AG09319 (cell line): ENCODE measurements at regions not wholly inside any gene's neighbourhood (a gene's known extent, or its start where the extent isn't known, plus 50 kb on each side); places are given as distances from the start of the nearest gene placed in this dataset.

Experiments used
- DNase-seq: peaks from one replicate; pipeline ENCODE4 v3.0.0-alpha.2; 2010; ENCODE audit warnings: low read depth; ENCODE audit errors: extremely low read depth
- TF ChIP-seq, protein P1 (sequence below): IDR thresholded peaks from 2 replicates; pipeline ENCODE4 v1.5.1; 2011; ENCODE audit warnings: low read depth, mild to moderate bottlenecking, inconsistent platforms, low read length, moderate library complexity

DNA sequence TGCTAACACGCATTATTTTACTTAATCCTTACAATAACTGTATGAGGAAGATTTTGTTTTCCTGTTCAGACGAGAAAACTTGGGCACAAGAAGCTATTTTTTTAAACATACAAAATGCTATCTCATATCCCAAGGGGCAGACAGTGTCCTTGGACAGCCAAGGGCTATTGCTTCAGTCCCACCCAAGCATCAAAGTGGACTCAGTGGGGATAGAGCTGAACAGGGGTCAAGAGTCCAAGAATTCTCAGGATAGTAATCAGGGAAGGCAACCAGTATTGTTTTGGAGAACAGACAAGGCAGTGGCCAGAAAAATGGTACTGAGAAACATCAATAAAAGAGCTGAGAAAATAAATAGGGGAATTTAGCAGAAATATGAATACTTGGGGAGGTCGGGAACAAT lies 465.7 kb downstream of the PLPP3 start:
- TF ChIP-seq, protein P1, sequence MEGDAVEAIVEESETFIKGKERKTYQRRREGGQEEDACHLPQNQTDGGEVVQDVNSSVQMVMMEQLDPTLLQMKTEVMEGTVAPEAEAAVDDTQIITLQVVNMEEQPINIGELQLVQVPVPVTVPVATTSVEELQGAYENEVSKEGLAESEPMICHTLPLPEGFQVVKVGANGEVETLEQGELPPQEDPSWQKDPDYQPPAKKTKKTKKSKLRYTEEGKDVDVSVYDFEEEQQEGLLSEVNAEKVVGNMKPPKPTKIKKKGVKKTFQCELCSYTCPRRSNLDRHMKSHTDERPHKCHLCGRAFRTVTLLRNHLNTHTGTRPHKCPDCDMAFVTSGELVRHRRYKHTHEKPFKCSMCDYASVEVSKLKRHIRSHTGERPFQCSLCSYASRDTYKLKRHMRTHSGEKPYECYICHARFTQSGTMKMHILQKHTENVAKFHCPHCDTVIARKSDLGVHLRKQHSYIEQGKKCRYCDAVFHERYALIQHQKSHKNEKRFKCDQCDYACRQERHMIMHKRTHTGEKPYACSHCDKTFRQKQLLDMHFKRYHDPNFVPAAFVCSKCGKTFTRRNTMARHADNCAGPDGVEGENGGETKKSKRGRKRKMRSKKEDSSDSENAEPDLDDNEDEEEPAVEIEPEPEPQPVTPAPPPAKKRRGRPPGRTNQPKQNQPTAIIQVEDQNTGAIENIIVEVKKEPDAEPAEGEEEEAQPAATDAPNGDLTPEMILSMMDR: no peak
- no peak for DNase-seq

DNA sequence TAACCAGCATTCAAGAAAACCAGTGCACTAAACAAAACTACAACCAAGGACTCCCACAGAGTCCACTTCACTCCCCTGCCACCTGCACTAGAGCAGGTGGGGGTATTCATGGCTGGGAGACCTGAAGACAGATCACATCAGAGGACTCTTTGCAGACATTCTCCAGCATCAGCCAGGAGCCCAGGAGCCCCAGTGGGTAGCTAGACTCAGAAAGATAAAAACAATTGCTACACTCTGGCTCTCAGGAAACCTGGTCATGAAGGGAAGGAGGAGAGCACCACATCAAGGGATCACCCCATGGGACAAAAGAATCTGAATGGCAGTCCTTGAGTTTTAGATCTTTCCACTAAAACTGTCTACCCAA lies 472.1 kb downstream of the PLPP3 start:
- TF ChIP-seq, protein P1: no peak
- no peak for DNase-seq

DNA sequence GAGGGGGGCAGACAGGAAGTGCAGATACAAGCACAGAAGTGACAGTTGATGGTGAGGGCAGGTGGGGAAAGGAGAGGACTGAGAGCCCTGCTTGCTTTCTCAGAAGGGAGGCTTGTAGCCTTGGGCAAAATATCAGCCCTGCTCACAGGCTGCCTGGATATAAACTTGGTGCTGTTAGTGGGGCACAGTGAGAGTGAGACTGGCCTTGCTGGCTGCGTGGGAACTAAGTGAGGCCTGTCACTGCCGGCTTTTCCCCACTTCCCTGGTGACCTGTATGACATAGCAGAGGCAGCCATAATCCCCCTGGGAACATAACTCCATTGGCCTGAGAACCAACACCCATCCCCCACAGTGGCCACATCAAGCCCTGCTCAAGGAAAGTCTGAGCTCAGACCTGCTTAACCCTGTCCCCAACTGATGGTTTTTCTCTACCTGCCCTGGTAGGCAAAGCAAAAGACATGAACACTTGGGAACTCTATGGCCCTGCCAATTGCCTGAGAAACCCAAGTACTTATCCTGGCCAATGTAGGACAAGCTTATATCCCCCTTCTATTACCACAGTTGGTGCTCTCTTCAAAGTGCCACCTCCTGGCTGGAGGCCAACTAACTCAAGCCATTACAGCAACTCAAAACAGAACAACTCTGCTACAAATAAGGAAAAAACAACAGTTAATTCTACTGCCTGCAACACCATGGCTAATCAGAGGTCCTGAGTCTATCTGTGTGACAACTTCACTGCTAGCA lies 472.7 kb downstream of the PLPP3 start:
- TF ChIP-seq, protein P1: no peak
- DNase-seq: no peak

DNA sequence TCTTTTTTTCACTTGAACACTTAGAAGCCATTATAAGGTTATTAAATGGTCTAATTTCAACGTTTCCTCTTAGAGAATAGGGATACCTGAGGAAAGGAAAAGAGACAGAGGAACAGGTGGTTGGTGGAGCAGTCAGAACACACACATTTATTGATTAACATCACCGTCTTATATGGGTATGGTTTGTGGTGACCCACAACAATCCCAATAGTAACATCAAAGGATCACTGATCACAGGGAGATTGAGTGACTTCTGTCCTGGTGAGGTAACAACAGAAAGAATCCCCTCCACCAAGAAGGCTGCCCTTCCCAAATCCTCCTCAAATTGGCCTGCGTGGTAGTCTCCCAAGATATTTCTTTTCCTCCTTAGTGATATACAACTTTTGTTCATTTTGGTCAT lies 474.0 kb downstream of the PLPP3 start:
- TF ChIP-seq, protein P1: no peak
- no peak for DNase-seq

DNA sequence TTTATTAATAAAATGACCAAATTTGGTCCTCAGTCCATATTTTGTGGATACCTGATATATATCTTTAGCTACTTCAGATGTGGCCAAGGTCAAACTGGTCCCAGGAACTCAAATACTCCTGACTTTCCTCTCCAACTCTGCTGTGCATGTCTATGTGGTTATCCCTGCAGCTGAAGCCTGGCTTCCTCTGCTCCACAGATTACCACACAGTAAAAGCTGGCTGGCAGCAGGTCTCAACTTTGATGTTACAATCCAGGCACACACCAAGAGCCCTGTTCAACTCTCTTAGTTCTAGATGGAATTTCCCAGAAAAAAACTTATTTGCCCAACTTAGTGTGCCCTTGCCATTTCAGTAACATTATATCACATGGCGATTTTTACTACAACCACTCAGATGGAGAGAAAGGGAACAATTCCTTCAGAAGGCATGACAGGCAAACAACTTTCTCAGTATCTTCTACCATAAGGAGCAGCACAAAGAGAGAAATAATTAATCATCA lies 479.5 kb downstream of the PLPP3 start:
- TF ChIP-seq, protein P1: no peak

DNA sequence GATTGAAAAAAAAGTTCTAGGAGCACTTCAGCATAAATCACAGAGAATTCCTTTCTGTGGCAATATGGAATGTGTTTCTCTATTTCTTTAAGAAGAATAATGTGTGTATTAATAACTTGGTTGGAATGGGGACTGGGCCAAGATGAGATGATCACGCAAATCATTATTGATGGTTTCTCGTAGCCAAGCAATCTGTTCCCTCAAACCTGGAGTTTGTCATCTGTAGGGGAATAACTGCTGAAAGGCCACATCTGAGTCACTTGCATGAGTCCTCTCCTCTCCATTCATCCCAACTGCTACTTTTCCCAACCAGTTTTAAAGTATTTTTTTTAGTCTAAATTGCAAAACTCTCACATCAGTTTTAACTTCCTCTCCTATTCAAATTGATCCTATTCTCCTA lies 480.4 kb downstream of the PLPP3 start:
- TF ChIP-seq, protein P1: no peak
- no peak for DNase-seq

More for the DNA sequence above, 479.5 kb downstream of the PLPP3 start:
- DNase-seq: no peak

DNA sequence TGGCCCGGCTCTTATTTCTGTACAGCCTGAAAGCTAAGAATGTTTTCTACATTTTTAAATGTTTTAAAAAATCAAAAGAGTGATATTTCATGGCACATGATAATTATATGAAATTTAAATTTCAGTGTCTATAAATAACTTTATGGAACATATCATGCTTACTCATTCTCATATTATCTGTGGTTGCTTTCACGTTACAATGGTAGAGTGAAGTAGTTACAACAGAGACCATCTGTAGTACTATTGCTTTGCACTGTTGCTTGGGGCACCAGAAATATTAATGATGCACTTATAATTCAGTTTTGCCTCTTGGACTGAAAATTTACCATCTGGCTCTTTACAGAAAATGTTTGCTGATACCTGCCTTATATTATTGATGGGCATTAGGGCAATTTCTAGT lies 481.6 kb downstream of the PLPP3 start:
- TF ChIP-seq, protein P1: no peak
- no peak for DNase-seq
